Smooth muscle cell (in vitro differentiated cells): ENCODE measurements at regions not wholly inside any gene's neighbourhood (a gene's known extent, or its start where the extent isn't known, plus 50 kb on each side); places are given as distances from the start of the nearest gene placed in this dataset.

Source experiments
- DNase-seq: peaks from one replicate; lab custom pipeline; 2025; ENCODE audit not compliant: unreplicated experiment; lab: John Stamatoyannopoulos, UW
- H2AFZ ChIP-seq: fragments of 200-600 bp; sonication (generic); 2 replicates; pipeline ENCODE4 v1.6.0; 2016; ENCODE audit warnings: antibody characterized with exemption, low read depth, mild to moderate bottlenecking
- H3F3A ChIP-seq: fragments of 200-600 bp; sonication (generic); 2 replicates; pipeline ENCODE4 v1.6.0; 2017; ENCODE audit warnings: antibody characterized with exemption, low read depth
- H3K27ac ChIP-seq: fragments of 200-600 bp; sonication (generic); 2 replicates; pipeline ENCODE4 v1.5.1; 2016; ENCODE audit warnings: low read depth, mild to moderate bottlenecking
- H3K27me3 ChIP-seq: fragments of 200-600 bp; sonication (generic); 2 replicates; pipeline ENCODE4 v1.6.1; 2016; ENCODE audit warnings: low read depth, mild to moderate bottlenecking
- H3K36me3 ChIP-seq: fragments of 200-600 bp; sonication (generic); 2 replicates; pipeline ENCODE4 v1.5.1; 2016; ENCODE audit warnings: low read depth
- H3K4me1 ChIP-seq: fragments of 200-600 bp; sonication (generic); 2 replicates; pipeline ENCODE4 v1.5.1; 2016; ENCODE audit warnings: low read depth
- H3K4me2 ChIP-seq: fragments of 200-600 bp; sonication (generic); 2 replicates; pipeline ENCODE4 v1.6.0; 2016; ENCODE audit warnings: mild to moderate bottlenecking
- H3K4me3 ChIP-seq: fragments of 200-600 bp; sonication (generic); 2 replicates; pipeline ENCODE4 v1.5.1; 2016; ENCODE audit warnings: mild to moderate bottlenecking
- H3K79me2 ChIP-seq: fragments of 200-600 bp; sonication (generic); 2 replicates; pipeline ENCODE4 v1.6.0; 2016; ENCODE audit warnings: low read depth, mild to moderate bottlenecking
- H3K9ac ChIP-seq: fragments of 200-600 bp; sonication (generic); 2 replicates; pipeline ENCODE4 v1.6.0; 2016; ENCODE audit warnings: low read depth
- H3K9me3 ChIP-seq: fragments of 200-600 bp; sonication (generic); replicated peaks from 2 replicates; pipeline ENCODE4 v1.5.1; 2016; ENCODE audit warnings: low read depth
- H4K20me1 ChIP-seq: fragments of 200-600 bp; sonication (generic); 2 replicates; pipeline ENCODE4 v1.6.0; 2016; ENCODE audit warnings: low read depth
- WGBS: methylation state at CpG from one replicate; pipeline ENCODE4 v1.1.7; 2016; ENCODE audit warnings: low lambda C conversion rate; 5-methylcytosine and 5-hydroxymethylcytosine counted together
- TF ChIP-seq, protein P1 (sequence below): fragments of 200-600 bp; sonication (generic); IDR thresholded peaks from 2 replicates; pipeline ENCODE4 v1.5.1; 2017; ENCODE audit warnings: borderline replicate concordance, mild to moderate bottlenecking, antibody characterized with exemption; ENCODE audit not compliant: insufficient read depth, poor library complexity, severe bottlenecking

DNA sequence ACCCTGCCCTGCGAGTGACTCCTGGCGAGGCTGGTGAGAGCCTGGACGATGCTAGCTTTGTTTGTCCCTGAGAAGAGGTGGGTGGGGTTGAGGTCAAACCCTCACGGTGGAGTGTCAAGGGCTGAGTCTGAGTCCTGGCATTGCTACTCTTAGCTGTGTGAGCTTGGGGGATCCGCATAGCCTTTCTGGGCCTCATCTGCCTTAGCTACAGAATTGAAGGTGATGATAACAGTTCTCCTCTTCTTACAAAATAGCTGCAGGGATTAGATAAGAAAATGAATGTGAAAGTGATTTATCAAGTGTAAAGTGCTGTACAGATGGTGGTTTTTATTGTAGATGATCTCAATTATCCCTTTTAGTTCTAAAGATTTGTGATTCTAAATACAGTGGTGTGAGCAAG lies 144.6 kb downstream of the LPIN1 start:
- H4K20me1 ChIP-seq, result no peaks in the 10 kb centered on the region
- DNase-seq, result no peak
- no peaks in the 10 kb centered on the region for H3K27me3 ChIP-seq
- no peak overlapping the region for H2AFZ ChIP-seq
- TF ChIP-seq, protein P1, sequence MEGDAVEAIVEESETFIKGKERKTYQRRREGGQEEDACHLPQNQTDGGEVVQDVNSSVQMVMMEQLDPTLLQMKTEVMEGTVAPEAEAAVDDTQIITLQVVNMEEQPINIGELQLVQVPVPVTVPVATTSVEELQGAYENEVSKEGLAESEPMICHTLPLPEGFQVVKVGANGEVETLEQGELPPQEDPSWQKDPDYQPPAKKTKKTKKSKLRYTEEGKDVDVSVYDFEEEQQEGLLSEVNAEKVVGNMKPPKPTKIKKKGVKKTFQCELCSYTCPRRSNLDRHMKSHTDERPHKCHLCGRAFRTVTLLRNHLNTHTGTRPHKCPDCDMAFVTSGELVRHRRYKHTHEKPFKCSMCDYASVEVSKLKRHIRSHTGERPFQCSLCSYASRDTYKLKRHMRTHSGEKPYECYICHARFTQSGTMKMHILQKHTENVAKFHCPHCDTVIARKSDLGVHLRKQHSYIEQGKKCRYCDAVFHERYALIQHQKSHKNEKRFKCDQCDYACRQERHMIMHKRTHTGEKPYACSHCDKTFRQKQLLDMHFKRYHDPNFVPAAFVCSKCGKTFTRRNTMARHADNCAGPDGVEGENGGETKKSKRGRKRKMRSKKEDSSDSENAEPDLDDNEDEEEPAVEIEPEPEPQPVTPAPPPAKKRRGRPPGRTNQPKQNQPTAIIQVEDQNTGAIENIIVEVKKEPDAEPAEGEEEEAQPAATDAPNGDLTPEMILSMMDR, result no peak
- WGBS, result 92% methylated on average over 5 of the region's 5 CpGs
- H3K36me3 ChIP-seq, result no peaks in the 10 kb centered on the region
- no peak overlapping the region for H3K4me2 ChIP-seq
- H3K4me3 ChIP-seq, result no peak overlapping the region
- no peak overlapping the region for H3K27ac ChIP-seq
- H3K9ac ChIP-seq, result no peak overlapping the region
- peaks cover 16% of the 10 kb centered on the region for H3K9me3 ChIP-seq
- H3K79me2 ChIP-seq, result no peaks in the 10 kb centered on the region
- H3F3A ChIP-seq, result no peaks in the 10 kb centered on the region
- no peaks in the 10 kb centered on the region for H3K4me1 ChIP-seq

DNA sequence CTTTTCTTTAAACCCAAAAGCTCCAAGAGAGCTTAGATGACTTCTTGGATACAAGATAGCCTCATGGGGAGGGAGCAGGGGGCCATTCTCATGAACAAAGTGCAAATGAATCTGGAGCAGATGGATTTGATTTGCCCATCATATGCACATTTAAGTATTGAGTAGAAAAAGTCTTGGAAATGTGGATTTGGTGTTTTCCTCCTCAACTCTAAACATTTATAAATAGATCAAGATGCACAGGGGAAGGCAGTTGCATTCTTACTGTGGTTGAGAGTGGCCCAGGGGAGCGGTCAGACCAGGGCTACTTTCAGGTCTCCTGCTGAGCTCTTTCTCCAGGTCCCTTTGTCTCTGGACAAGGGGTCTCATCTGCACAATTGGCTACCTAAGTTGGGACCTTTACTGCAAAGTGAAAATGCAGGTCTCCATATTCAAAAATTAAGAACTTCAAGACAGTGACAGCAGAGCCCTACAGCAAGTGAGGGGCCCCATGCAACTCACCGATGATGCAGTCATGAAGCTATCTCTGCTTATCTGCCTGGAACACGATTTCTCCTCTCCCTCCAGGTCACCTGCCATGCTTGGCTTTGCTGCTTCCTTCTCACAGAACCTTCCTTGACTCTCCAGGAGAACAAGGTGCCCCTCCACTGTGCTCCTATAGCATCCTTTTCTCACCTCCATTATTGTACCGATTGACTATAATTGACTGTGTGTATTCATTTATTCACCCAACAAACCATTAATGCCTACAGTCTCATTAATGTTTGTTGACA lies 145.4 kb downstream of the LPIN1 start:
- Histone ChIP-seq H2AFZ (no peak overlapping the region), H3K27me3 (no peaks in the 10 kb centered on the region), H4K20me1 (no peaks in the 10 kb centered on the region), H3K79me2 (no peaks in the 10 kb centered on the region), H3K9ac (no peak overlapping the region), H3F3A (no peaks in the 10 kb centered on the region), H3K27ac (no peak overlapping the region), H3K9me3 (peaks cover 16% of the 10 kb centered on the region), H3K4me2 (no peak overlapping the region), H3K4me3 (no peak overlapping the region), H3K36me3 (no peaks in the 10 kb centered on the region), H3K4me1 (no peaks in the 10 kb centered on the region)
- DNase-seq, result no peak
- TF ChIP-seq, protein P1, result no peak
- WGBS, result 88% methylated on average over 4 of the region's 4 CpGs

DNA sequence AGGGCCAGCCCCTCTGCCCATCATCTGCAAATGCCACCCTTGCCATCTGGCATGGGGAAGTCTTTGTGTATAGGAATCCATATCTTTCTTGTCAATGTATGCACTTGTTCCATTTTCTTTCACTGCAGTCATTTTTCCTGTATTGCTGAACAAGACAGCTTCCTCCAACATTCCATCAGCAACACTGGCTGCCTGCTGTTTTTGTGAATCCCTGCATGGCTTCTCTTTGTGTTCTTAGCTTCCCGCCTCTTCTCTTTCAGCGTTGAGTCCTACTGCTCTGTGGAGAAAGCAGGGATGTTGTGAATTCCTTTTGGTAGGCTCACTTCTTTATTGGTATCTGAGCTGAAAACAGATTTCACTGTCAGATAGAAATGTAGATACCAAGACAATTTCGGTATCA lies 150.0 kb downstream of the LPIN1 start:
- Histone ChIP-seq H4K20me1 (no peaks in the 10 kb centered on the region), H3K27me3 (no peaks in the 10 kb centered on the region), H2AFZ (no peak overlapping the region), H3K4me2 (no peak overlapping the region), H3K36me3 (no peaks in the 10 kb centered on the region), H3K9ac (no peak overlapping the region), H3K9me3 (no peaks in the 10 kb centered on the region), H3K4me1 (no peaks in the 10 kb centered on the region), H3K4me3 (no peak overlapping the region), H3K27ac (no peak overlapping the region), H3K79me2 (no peaks in the 10 kb centered on the region), H3F3A (no peaks in the 10 kb centered on the region)
- TF ChIP-seq, protein P1, result no peak
- DNase-seq, result no peak
- 70% methylated on average over 3 of the region's 3 CpGs for WGBS

DNA sequence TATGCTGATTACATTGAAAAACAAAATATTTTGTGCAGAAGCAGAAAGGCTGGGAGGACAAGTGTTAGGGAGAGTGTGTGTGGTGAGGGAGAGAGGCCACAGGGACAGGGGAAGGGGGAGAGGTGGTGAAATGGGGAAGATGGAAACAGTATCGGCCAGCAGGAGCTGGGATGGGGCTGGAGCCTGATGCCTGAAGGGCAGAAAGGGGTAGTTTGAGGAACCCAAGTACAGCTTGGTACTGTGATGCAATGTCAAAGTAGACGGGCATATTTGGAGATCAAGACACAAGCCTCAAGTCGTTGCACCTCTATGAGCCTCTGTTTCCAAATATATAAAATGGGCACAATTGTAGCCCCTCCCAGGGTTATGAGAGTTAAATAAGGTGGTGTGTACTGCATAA lies 152.1 kb downstream of the LPIN1 start:
- no peaks in the 10 kb centered on the region for H3K79me2 ChIP-seq
- H3K4me1 ChIP-seq, result no peaks in the 10 kb centered on the region
- H3K4me2 ChIP-seq, result no peak overlapping the region
- DNase-seq, result no peak
- TF ChIP-seq, protein P1, result no peak
- 88% methylated on average over 3 of the region's 3 CpGs for WGBS
- no peak overlapping the region for H3K4me3 ChIP-seq
- H3K9me3 ChIP-seq, result no peaks in the 10 kb centered on the region
- no peak overlapping the region for H3K27ac ChIP-seq
- no peaks in the 10 kb centered on the region for H3F3A ChIP-seq
- H4K20me1 ChIP-seq, result no peaks in the 10 kb centered on the region
- no peak overlapping the region for H3K9ac ChIP-seq
- H3K27me3 ChIP-seq, result no peaks in the 10 kb centered on the region
- H2AFZ ChIP-seq, result no peak overlapping the region
- no peaks in the 10 kb centered on the region for H3K36me3 ChIP-seq
